Erythroblast (primary cell): ENCODE measurements at regions not wholly inside any gene's neighbourhood (a gene's known extent, or its start where the extent isn't known, plus 50 kb on each side); places are given as distances from the start of the nearest gene placed in this dataset.

ENCODE experiments used
- GATA1 ChIP-seq: IDR thresholded peaks from 2 replicates; pipeline ENCODE4 v1.6.1; 2011; ENCODE audit warnings: low read depth, mild to moderate bottlenecking, control low read depth, low read length, moderate library complexity
- POLR2A ChIP-seq: IDR thresholded peaks from 2 replicates; pipeline ENCODE4 v1.6.1; 2011; ENCODE audit warnings: mild to moderate bottlenecking, low read length

DNA sequence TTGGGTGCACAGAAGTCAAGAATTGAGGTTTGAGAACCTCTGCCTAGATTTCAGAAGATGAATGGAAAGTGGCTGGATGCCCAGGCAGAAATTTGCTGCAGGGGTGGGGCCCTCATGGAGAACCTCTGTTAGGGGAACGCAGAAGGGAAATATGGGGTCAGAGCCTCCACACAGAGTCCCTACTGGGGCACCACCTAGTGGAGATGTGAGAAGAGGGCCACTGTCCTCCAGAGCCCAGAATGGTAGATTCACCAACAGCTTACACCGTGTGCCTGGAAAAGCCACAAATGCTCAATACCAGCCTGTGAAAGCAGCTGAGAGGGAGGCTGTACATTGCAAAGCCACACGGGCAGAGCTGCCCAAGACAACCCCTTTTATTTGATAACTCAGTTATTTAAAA lies 383.5 kb downstream of the TLE4 start:
- TF ChIP-seq POLR2A (no peak), GATA1 (no peak)
